HepG2 (cell line): ENCODE measurements at regions not wholly inside any gene's neighbourhood (a gene's known extent, or its start where the extent isn't known, plus 50 kb on each side); places are given as distances from the start of the nearest gene placed in this dataset.

Experiments used
- ARNT2 ChIP-seq: sonication (generic); formaldehyde crosslinking; IDR thresholded peaks from 2 replicates; pipeline ENCODE4 v1.8.0; 2022; ENCODE audit warnings: mild to moderate bottlenecking, low read depth, missing genetic modification reagents, moderate library complexity
- ELF3 ChIP-seq: IDR thresholded peaks from 2 replicates; pipeline ENCODE4 v1.6.1; 2016; ENCODE audit warnings: missing genetic modification reagents, missing compliant biosample characterization
- ERF ChIP-seq: IDR thresholded peaks from 2 replicates; pipeline ENCODE4 v1.6.1; 2018; ENCODE audit warnings: missing biosample characterization, missing genetic modification reagents
- ETV6 ChIP-seq: sonication (generic); formaldehyde crosslinking; conservative IDR thresholded peaks from 2 replicates; pipeline ENCODE4 v1.4.0; 2020; ENCODE audit warnings: missing genetic modification reagents
- GATAD1 ChIP-seq: IDR thresholded peaks from 2 replicates; pipeline ENCODE4 v1.6.1; 2016; ENCODE audit warnings: missing genetic modification reagents, missing compliant biosample characterization
- HDAC2 ChIP-seq: sonication (generic); formaldehyde crosslinking; IDR thresholded peaks from 2 replicates; pipeline ENCODE4 v1.4.0; 2020; ENCODE audit warnings: missing genetic modification reagents
- HNF4G ChIP-seq, 2 experiments: sonication (generic) in 1 of 2; formaldehyde crosslinking in 1 of 2; IDR thresholded peaks; 2 replicates each; pipeline versions ENCODE4 v1.4.0 to v1.6.1; 2011 to 2020; ENCODE audit warnings: borderline replicate concordance in 2 of 2, low read depth in 2 of 2, mild to moderate bottlenecking in 2 of 2, low read length in 1 of 2, missing genetic modification reagents in 1 of 2, moderate library complexity in 1 of 2
- MED1 ChIP-seq: sonication (generic); formaldehyde crosslinking; IDR thresholded peaks from 2 replicates; pipeline ENCODE4 v1.4.0; 2020; ENCODE audit warnings: missing genetic modification reagents
- MEIS1 ChIP-seq: sonication (generic); formaldehyde crosslinking; IDR thresholded peaks from 2 replicates; pipeline ENCODE4 v1.9.0; 2021; ENCODE audit warnings: mild to moderate bottlenecking, missing genetic modification reagents, moderate library complexity, borderline replicate concordance
- MIER3 ChIP-seq: IDR thresholded peaks from 2 replicates; pipeline ENCODE4 v1.6.1; 2016; ENCODE audit warnings: missing compliant biosample characterization, borderline replicate concordance
- NCOA1 ChIP-seq: sonication (generic); formaldehyde crosslinking; IDR thresholded peaks from 2 replicates; pipeline ENCODE4 v1.9.0; 2021; ENCODE audit warnings: missing genetic modification reagents
- PAXIP1 ChIP-seq: sonication (generic); formaldehyde crosslinking; conservative IDR thresholded peaks from 2 replicates; pipeline ENCODE4 v1.4.0; 2020; ENCODE audit warnings: mild to moderate bottlenecking, missing genetic modification reagents, moderate library complexity
- SAFB2 ChIP-seq: sonication (generic); formaldehyde crosslinking; IDR thresholded peaks from 2 replicates; pipeline ENCODE4 v1.5.1; 2020; ENCODE audit warnings: missing genetic modification reagents, low read depth, mild to moderate bottlenecking, borderline replicate concordance
- SMYD3 ChIP-seq: sonication (generic); formaldehyde crosslinking; IDR thresholded peaks from 2 replicates; pipeline ENCODE4 v1.8.1; 2023; ENCODE audit warnings: mild to moderate bottlenecking, missing genetic modification reagents
- STAT5B ChIP-seq: sonication (generic); formaldehyde crosslinking; IDR thresholded peaks from 2 replicates; pipeline ENCODE4 v1.4.0; 2020; ENCODE audit warnings: missing genetic modification reagents
- THAP11 ChIP-seq: IDR thresholded peaks from 2 replicates; pipeline ENCODE4 v1.6.1; 2016; ENCODE audit warnings: missing biosample characterization, missing genetic modification reagents
- ZNF121 ChIP-seq: sonication (generic); formaldehyde crosslinking; IDR thresholded peaks from 2 replicates; pipeline ENCODE4 v1.5.0; 2020; ENCODE audit warnings: mild to moderate bottlenecking, missing genetic modification reagents
- ZNF33A ChIP-seq: sonication (generic); formaldehyde crosslinking; IDR thresholded peaks from 2 replicates; pipeline ENCODE4 v1.5.1; 2020; ENCODE audit warnings: missing genetic modification reagents, mild to moderate bottlenecking, moderate library complexity, borderline replicate concordance
- ZNF563 ChIP-seq: sonication (generic); formaldehyde crosslinking; IDR thresholded peaks from 2 replicates; pipeline ENCODE4 v1.8.0; 2022; ENCODE audit warnings: mild to moderate bottlenecking, moderate library complexity, missing genetic modification reagents
- ZNF724P ChIP-seq: sonication (generic); formaldehyde crosslinking; IDR thresholded peaks from 2 replicates; pipeline ENCODE4 v1.8.0; 2022; ENCODE audit warnings: missing genetic modification reagents, borderline replicate concordance
- TF ChIP-seq, protein P1 (sequence below): sonication (generic); formaldehyde crosslinking; IDR thresholded peaks from 2 replicates; pipeline ENCODE4 v1.4.0; 2020; ENCODE audit warnings: low read depth, missing genetic modification reagents
- TF ChIP-seq, protein P2 (sequence below): sonication (generic); formaldehyde crosslinking; IDR thresholded peaks from 2 replicates; pipeline ENCODE4 v1.9.0; 2021; ENCODE audit warnings: missing genetic modification reagents, mild to moderate bottlenecking, borderline replicate concordance

- TF ChIP-seq THAP11 = peak; percentile 46; the same call in 1 of the 2 replicates
- TF ChIP-seq HNF4G (IDR thresholded peaks at IDR 0.05; ENCODE audit: borderline replicate concordance, low read depth, low read length) = peak; percentile 42; the same call in 1 of the 2 replicates
- TF ChIP-seq HNF4G (CRISPR knock-in tag; IDR thresholded peaks at IDR 0.05; ENCODE audit: borderline replicate concordance, low read depth) = peak; percentile 69; the same call in 1 of the 2 replicates
- TF ChIP-seq ZNF563 (CRISPR knock-in tag) = no peak
- 0 out of 2 replicates have a peak, but pooled peaks have one; percentile 41 for TF ChIP-seq ZNF724P (CRISPR knock-in tag)
- TF ChIP-seq, protein P1, sequence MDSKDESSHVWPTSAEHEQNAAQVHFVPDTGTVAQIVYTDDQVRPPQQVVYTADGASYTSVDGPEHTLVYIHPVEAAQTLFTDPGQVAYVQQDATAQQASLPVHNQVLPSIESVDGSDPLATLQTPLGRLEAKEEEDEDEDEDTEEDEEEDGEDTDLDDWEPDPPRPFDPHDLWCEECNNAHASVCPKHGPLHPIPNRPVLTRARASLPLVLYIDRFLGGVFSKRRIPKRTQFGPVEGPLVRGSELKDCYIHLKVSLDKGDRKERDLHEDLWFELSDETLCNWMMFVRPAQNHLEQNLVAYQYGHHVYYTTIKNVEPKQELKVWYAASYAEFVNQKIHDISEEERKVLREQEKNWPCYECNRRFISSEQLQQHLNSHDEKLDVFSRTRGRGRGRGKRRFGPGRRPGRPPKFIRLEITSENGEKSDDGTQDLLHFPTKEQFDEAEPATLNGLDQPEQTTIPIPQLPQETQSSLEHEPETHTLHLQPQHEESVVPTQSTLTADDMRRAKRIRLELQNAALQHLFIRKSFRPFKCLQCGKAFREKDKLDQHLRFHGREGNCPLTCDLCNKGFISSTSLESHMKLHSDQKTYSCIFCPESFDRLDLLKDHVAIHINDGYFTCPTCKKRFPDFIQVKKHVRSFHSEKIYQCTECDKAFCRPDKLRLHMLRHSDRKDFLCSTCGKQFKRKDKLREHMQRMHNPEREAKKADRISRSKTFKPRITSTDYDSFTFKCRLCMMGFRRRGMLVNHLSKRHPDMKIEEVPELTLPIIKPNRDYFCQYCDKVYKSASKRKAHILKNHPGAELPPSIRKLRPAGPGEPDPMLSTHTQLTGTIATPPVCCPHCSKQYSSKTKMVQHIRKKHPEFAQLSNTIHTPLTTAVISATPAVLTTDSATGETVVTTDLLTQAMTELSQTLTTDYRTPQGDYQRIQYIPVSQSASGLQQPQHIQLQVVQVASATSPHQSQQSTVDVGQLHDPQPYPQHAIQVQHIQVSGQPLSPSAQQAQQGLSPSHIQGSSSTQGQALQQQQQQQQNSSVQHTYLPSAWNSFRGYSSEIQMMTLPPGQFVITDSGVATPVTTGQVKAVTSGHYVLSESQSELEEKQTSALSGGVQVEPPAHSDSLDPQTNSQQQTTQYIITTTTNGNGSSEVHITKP (CRISPR knock-in tag) = no peak
- 0 out of 2 replicates have a peak, but pooled peaks have one; percentile 49 for TF ChIP-seq SMYD3 (CRISPR knock-in tag)
- TF ChIP-seq GATAD1 (CRISPR knock-in tag) = no peak
- TF ChIP-seq NCOA1 (CRISPR knock-in tag) = no peak
- TF ChIP-seq ARNT2 = 0 out of 2 replicates have a peak, but pooled peaks have one; percentile 21
- TF ChIP-seq ERF = no peak
- peak; percentile 90 for TF ChIP-seq MED1 (CRISPR knock-in tag)
- TF ChIP-seq, protein P2, sequence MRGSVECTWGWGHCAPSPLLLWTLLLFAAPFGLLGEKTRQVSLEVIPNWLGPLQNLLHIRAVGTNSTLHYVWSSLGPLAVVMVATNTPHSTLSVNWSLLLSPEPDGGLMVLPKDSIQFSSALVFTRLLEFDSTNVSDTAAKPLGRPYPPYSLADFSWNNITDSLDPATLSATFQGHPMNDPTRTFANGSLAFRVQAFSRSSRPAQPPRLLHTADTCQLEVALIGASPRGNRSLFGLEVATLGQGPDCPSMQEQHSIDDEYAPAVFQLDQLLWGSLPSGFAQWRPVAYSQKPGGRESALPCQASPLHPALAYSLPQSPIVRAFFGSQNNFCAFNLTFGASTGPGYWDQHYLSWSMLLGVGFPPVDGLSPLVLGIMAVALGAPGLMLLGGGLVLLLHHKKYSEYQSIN = no peak
- TF ChIP-seq PAXIP1 (CRISPR knock-in tag) = peak; percentile 91
- no peak for TF ChIP-seq ETV6
- no peak for TF ChIP-seq SAFB2 (CRISPR knock-in tag)
- 0 out of 2 replicates have a peak, but pooled peaks have one; percentile 23 for TF ChIP-seq HDAC2 (CRISPR knock-in tag)
- peak; percentile 84 for TF ChIP-seq ELF3 (CRISPR knock-in tag)
- TF ChIP-seq STAT5B (CRISPR knock-in tag) = no peak
- no peak; the same call in 1 of the 2 replicates for TF ChIP-seq ZNF33A (CRISPR knock-in tag)
- TF ChIP-seq MEIS1 = no peak
- no peak for TF ChIP-seq MIER3 (CRISPR knock-in tag)
- peak; percentile 93 for TF ChIP-seq ZNF121 (CRISPR knock-in tag)
Observed at GRCh38 chr6:157732416-157733161, 90.5 kb upstream of the SNX9 start (continued).
